ENCODE measurements at regions not wholly inside any gene's neighbourhood (a gene's known extent, or its start where the extent isn't known, plus 50 kb on each side); places are given as distances from the start of the nearest gene placed in this dataset.

DNA sequence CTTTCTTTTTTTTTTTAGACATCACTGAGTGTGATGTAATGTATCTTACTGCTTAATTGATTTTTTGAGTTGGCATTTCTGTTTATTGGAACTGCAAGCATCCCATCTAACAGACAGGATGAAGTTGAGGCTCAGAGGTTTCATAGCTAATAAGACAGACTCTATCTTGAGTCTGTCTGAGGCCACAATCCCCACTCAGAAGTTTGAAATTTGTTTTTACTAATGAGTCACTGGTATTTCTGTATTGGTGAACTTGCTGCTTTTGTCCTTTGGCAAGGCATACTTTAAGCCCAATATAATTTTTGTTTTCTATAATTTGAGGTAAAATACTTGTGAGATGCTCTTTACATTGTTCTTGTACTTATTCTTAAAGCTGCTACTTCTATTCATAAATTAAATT, 491.2 kb downstream of the PSAT1 start:
- no peak for DNase-seq (ENCODE audit: low read depth in 2 of 2)

DNA sequence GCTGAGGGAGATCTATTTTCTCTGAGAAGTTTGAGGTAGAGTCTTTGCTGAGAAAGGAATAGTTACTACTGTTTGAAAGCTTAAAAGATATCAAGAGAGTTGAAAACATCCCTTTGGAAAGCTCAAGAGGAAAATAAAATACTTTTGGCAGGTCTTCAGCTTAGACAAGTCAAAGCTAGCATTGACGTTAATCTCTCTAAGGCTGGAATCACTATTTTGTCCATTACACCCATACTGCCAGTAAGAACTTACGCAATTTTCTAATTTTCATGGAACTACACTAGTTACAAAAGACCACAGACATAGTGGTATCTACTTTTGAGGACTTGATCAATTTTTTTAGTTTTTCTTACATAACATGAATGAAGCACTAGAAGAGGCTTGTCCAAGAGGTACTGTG, 494.9 kb downstream of the PSAT1 start:
- no peak for DNase-seq (ENCODE audit: low read depth in 2 of 2)

DNA sequence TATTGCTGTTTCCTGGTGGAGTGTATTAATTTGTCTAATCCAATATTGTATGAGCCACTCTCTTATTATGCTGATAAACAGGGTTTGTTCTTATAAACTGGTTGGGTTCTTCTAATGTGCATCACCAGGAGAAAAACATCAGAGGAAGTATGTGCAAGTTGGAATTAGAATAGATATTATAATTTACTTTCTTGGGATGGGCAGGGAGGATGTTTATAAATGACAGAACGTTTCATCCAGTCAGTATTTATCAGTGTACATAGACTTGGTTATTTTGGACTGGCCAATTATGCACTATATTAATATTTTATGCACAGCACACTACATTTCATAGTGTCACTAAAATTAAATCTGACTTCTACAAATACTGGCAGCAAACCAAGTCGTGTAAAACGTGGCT, 495.8 kb downstream of the PSAT1 start:
- DNase-seq (ENCODE audit: low read depth in 2 of 2): no peak

DNA sequence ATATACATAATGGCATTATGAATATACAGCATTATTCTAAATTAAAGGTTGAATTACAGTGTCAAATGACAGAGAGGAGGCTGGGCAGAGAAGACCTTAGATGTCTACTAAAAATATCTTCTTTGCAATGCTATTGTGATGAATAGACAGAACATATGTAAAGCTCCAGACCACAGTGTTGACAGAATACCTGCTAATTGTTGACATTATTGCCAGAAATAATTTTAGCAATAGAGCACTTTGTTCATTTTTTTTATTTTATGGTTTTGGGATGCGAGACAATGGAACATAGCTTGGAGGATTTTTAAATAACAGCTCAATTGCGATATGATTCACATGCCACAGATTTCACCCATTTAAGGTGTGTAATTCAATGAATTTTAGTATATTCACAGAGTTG, 508.8 kb downstream of the PSAT1 start:
- no peak for DNase-seq (ENCODE audit: low read depth in 2 of 2)

DNA sequence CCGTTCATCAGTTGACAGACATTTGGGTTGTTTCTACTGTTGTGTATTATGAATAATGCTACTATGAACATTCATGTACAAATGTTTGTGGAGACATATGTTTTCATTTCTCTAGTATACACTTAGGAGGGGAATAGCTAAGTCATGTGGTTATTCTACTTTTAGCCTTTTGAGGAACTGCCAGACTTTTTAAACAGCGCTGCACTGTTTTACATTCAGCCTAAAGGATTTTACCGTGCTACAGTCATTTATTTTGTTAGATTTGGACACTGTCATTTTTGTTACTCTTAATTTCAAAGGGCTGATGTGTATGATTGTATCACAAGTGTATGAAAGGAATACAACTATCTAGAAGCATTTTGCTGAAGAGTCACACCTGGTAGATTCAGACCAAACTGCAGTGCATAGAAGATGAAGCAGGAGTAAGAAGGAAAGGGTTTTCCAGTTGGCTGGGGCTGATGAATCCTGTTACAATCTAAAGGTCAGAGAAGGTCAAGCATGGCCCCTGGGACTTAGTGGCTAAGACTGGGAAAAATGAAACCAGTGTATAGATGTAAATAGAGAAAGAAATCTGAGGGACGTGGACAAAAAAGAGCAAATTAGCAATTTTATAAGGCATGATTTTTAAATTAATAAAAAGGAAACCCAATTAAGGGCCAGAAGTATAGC, 509.7 kb downstream of the PSAT1 start:
- no peak for DNase-seq (ENCODE audit: low read depth in 2 of 2)

DNA sequence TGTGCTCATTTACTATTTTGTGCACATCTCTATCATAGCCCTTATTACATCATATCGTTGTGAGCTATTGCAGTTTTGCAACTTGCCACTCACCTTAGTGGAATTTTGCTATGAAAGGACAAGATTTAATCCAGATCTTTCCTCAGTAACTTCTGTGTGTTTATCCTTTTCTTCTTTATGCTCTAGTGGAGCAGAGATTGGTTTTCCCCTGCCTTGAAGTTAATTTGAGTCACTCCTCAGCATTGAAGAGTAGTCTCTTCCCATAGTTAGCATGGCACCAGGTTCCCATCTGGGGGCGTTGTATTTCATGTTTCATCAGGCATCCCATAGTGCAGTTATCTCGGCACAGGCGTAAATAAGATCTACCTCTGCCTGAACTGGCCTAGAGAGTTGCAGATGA, 510.4 kb downstream of the PSAT1 start:
- DNase-seq (ENCODE audit: low read depth in 2 of 2): no peak

DNA sequence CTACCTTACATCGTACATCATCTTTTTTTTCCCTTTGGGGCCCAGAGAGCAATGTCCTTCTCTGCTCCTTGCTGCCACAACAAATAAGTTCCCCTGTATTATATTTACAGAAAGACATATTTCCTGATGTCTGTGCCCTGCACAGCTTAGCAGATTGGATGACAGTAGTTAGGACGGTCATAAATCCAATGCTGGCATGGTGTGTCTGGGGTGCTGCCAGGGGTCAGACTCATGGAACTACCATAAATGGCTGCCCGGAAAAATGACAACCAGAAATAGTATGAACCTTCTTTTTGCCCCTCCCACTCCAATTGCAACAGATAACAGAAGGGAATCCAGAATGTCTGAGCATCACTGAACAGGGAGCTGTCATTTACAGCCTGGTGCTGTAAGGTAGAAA, 511.1 kb downstream of the PSAT1 start:
- DNase-seq (ENCODE audit: low read depth in 2 of 2): no peak

DNA sequence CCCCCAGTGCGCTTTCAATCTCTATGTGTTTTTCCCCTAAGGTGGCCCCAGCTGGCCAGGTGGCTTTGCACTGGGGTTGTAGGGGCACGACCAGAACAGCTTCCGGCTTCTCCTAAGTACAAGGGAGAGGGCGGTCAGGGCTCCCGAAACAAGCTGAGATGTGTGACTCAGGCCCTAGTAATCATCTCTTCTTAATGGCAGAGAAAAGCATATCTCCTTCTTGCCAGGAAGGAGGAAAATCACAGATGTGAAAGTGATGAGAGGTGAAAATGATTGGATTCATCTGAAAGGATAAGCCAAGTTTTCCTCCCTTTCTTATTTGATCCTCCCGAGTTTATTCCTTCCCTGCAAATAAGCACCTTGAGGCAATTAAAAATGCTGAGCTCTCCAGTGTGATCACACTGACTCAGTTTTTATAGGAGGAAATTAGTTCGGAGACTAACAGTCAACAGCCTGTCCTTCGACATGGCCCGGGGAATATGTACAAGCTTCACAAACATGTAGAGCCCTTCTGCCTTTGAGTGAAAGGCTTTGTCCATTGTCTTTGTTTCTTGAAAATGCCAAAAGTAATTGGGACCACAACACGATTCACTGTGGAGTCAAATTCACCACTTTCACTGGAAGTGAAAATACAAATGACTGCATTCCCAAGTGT, 514.8 kb downstream of the PSAT1 start:
- no peak for DNase-seq (ENCODE audit: low read depth in 2 of 2)

DNA sequence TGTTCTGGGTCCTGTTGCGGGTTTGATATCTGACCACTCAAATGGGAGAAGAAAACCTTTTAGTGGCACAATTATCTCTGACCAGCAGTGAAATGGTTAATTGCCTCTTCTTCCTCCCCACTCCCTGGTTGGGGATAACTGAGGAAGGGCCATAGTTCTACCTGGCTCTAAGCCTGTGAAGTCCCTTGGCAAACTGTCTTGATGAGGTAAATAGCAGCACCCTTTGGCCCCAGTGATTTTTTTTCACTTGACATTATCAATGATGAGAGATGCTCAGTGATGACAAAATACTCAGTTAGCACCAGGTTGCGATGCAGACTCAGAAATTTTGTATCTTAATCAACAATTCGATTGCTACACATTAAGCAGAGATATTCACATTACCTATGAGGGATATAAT, 515.7 kb downstream of the PSAT1 start:
- no peak for DNase-seq (ENCODE audit: low read depth in 2 of 2)

DNA sequence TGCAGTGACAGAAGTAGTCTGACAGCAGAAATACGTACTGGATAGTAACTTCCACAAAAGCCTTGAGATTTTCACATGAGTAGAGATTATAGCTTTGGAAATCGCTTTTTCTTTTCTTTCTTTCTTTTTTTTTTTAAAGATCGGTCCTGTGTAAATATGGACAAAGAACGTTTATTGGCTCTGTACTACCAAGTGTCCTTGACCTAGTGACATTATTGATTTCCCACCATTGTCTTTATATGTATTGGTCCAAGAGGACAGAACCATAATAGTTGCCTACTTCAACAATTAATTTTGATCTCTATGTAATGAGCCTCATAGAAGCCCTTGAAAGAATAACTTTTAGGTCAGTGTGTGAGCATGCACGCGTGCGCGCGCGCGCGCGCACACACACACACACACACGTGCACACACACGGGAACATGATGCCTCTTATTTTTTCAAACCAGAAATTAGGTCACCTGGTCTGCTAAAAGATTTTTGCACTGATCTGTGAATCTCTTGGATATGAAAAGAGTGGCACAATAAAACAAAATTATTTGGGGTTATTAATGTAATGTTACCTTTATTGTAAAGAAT, 516.8 kb downstream of the PSAT1 start:
- no peak for DNase-seq (ENCODE audit: low read depth in 2 of 2)

DNA sequence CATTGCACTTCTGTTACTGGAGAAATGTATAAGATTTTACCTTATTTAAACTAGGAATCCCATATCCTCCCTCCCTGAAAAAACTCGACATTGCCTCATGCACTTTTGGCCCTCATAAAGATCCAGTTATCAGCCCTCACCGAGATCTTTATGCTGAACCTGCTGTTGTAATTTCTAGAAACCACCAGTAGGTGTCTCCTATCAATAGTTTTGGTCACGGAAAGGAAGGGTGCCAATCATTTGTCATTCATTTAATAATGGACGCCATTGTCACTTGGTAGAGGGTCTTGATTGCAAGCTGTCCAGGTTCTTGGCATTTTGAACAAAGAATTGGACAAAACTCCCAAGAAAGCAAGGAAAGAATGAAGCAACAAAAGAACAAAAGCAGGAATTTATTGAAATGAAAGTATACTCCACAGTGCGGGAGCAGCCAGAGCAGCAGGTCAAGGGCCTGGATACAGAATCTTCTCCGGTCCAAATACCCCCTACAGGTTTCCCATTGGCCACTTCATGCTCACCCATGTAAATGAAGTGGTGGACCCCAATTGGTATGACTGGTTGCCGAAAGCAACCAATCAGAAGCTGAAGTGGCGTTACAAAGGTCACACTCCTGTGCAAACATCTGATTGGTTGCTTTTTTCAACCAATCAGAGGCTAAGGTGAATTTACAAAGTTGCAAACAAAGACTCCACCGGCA, 524.3 kb downstream of the PSAT1 start:
- DNase-seq (ENCODE audit: low read depth in 2 of 2): no peak

DNA sequence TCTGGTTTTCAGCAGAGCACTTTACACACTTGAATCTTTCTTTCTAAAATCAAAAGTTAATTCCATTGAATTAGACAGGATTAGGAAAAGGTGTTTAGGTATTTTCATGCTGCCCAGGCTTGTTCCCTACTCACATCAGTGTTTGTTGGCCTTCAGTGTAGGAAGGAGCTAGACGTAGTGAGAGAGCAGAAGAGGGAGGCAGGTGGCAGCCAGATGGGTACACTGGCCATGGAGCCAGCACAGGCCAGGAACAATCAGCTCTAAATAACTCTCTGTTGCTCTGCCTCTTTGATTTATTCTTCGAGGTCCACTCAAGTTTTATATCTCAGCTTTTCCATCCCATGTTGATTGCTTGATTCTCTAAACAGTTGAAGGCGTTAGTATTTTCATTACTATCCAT, 529.6 kb downstream of the PSAT1 start:
- DNase-seq (ENCODE audit: low read depth in 2 of 2): no peak

DNA sequence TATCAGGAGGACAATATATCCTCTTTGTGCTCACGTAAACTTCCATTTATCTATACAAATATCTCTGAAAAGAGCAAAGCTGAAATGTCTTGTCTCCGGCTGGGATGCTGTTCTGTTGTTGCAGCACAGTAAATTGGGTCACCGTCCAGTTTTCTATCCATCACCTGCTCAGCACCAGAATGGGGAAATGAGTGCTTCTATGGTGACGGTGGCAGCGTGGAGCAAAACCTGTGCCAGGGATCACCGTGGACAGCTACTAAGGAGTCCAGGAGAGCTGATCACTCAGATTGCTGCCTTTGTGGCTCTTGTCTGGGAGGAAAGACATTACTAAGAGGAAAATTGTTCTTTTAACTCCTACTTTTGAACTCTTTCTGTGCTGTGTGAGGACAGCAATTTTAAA, 531.6 kb downstream of the PSAT1 start:
- no peak for DNase-seq (ENCODE audit: low read depth in 2 of 2)

DNA sequence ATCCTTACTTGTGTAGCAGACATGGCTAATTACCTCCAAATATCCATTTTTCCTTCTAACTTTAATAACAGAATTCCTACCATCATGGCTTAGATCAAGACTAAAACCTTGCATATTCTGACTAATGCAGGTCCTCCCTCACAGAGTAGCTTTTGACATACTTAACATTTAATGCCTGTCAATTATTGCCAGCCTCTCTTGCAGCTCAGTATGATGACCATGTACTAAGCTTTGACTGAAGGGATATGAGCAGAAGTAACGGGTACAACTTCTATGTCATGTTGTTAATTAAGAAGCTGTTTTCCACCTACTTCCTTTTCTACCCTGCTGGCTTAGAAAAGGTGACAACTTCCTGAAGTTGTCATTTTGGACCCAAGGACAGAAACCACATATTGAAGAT, 533.4 kb downstream of the PSAT1 start:
- no peak for DNase-seq (ENCODE audit: low read depth in 2 of 2)

DNA sequence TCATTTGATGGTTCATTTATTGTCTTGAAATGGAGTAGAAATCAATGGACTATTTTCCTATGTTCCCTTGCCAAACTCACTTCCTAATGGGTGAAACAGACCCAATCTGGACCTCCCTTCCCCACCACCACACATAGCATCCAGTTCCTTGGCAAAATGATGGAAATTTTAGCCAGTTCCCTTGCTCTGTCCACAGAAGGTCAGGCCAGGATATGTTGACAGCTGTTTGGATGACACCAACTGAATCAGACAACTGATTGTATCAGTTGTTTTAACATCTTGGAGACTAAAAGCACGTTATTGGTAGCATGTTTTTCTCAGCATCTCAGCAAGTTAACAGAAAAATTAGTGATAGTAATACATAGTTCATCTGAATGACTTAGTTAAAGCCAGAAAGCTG, 534.8 kb downstream of the PSAT1 start:
- no peak for DNase-seq (ENCODE audit: low read depth in 2 of 2)

DNA sequence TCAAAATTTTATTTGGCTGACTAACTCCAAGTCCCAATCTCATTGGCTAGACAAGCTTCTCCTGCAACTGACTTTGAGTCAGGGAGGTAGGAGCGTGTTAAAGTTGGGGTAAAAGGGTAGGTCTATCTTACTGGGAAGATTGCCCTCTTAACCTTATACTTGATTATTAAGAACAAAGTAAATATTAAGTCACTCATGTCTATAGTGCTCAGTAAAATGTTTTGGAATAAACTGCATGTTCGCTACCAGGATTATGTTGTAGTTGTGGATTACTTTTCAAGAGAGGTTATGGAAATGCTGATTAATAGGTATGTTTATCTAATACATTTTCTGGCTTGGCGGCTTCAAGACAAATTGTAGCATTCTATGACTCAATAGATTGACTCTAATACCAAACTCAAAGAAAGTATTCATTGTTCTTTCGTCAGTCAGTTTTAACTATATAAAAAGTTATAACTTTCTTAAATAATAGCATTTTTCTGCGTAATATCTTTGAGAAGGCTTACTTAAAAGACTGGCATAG, 539.1 kb downstream of the PSAT1 start:
- no peak for DNase-seq (ENCODE audit: low read depth in 2 of 2)

DNA sequence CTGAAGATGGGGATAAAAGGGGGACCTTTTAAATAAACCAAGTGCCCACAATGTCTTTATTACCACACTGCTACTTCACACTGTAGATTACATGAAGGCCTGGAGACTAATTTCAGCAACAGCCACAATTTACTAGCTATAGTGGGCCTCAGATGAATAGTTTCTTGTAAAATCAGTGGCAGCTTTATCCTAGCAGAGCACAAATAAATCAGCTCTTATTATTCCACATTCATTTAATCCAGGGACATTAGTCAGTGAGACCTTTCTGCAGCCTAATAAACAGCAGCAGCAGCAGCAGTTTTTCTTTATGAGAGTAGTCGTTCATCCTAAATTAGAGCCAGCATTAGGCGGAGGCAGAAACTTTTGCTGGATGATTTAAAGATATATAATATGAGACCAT, 542.3 kb downstream of the PSAT1 start:
- DNase-seq (ENCODE audit: low read depth in 2 of 2): no peak

DNA sequence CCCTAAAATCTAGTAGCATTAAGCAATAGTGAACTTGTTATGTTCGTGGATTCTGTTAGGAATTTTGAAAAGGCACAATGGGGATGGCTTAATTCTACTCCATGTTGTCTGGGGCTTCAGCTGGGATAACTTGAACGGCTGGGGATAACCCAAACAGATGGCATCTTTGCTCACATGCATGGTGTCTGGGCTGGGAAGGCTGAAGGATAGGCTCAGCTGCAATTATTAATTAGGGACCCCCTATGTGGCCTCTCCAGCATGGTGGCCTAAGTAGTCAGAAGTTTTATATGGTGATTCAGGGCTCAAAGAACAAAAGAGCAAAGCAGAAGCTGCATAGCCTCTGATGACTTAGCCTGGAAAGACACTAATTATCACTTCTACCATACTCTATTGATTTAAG, 551.1 kb downstream of the PSAT1 start:
- DNase-seq (ENCODE audit: low read depth in 2 of 2): no peak

DNA sequence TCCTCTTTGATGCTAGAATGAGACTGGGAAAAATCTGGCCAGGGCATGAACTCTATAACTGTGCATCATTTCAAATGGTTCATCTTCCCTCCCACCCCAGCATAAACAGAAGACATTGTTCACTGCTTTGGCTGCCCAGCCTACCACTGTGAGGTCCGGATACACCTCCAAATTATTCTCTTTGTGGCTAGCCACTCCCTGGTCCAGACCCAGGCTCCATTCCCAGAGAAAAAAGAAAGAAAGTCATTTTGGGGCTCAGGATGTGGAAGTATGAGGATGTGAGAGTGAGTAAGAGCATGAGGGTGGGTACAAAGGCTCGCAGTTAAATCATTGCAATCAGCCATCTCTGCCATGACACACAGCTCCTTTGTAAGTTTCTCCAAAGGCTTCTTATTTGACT, 559.2 kb downstream of the PSAT1 start:
- DNase-seq (ENCODE audit: low read depth in 2 of 2): no peak

DNA sequence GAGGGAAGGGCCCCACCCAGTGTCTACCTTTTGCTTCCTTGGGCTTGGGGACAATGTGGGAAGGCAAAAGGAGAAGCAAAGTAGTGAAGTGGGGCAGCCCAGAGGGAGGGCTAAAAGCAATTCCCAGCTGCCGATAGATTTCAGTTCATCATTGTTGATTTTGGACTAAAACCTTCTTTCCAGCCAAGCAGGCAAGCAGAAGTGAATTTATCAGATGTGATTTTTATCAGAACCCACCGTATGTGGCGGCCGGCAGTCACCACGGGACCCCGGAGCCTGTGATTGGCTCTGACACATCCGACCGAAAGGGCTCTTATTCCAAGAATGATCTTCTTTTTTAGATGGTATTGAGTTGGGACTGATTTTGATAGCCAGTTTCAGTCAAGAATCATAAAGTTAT, 559.9 kb downstream of the PSAT1 start:
- no peak for DNase-seq (ENCODE audit: low read depth in 2 of 2)

DNA sequence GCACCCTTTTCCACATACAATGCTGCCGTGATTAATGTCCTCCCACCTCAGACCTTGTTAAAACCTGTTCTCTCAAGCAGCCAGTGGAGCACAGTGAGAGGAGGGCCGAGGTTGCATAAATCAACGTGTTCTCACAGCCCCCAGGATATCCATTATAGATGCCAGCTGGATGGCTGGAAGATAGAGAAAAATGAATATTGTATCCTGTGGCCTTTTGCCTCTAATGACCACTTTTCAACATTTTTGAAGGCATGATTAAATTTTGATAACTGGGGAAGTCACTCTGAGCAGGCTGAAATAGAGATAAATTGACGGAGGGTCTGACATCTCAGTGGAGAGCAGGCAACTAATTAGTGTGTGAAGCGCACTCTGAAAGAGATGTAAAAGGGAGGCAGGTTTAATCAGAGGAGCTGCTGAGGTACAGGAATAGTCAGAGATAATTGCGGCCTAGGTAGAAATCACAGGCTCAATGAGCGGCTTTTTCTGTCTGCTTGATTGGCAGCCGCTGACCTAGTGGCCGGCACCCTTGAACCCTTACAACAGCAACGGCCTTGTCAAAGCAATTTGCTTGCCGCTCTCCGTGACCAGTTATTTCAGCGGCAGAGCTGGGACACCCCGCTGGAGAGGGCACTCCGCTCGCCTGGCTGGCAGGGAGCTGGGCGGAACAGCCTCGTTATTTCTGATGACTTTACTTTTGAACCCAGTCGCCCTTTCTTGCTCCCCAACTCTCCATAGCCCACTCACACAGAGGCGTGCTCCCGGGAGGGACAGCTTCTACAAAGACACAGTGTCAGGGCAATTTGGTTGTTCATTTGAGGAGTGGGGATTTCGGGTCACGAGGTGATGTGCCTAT, 560.7 kb downstream of the PSAT1 start:
- DNase-seq (ENCODE audit: low read depth in 2 of 2): no peak

DNA sequence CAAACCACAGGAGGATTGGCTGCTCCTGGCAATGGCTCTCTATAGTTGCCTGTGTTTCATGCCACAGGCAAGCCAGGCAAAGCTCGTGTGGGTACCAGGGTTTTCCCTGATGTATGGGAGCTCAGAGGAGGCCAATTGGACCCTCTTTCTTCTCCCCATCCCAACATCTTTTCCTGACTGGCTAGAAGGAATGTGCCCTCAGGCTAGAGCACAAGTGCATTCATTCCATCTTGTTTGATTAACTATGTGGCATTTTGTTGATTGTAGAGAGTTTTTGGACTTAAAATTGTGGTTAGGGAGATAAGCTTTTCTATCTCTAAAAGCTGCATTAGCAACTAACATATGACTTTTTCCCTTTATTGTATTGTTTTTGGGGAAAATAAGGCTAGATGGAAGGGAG, 561.3 kb downstream of the PSAT1 start:
- no peak for DNase-seq (ENCODE audit: low read depth in 2 of 2)

Data from stimulated activated CD8-positive, alpha-beta memory T cell treated with anti-CD3 and anti-CD28 coated beads, Interleukin-15, amount 100 ng/mL, for 48 hours (primary cell).